CD4-positive, alpha-beta T cell treated with Interleukin-15 for 1 hour (primary cell): ENCODE measurements at regions not wholly inside any gene's neighbourhood (a gene's known extent, or its start where the extent isn't known, plus 50 kb on each side); places are given as distances from the start of the nearest gene placed in this dataset.
"Not testable (repeated sequence)": the region's sequence is repeated elsewhere in the genome, so short reads cannot be mapped to it uniquely, and the experiment has no call there.

Experiments
- DNase-seq: peaks from one replicate; pipeline ENCODE4 v3.0.0-alpha.2; 2020

DNA sequence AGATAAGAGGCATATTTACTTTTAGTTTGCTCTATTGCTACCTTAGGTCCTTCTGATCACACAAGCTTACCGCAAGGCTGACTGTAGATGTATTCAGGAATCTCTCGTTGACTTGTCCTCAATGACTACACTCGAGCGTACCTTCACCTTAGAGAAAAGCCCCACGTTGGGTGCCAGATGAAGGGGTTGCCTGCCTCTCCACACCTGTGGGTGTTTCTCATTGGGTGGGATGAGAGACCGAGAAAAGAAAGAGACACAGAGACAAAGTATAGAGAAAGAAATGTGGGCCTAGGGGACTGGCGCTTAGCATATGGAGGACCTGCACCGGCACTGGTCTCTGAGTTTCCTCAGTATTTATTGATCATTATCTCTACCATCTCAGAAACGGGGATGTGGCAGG is 51.8 kb downstream of the ASCL4 start:
- no peak for DNase-seq

DNA sequence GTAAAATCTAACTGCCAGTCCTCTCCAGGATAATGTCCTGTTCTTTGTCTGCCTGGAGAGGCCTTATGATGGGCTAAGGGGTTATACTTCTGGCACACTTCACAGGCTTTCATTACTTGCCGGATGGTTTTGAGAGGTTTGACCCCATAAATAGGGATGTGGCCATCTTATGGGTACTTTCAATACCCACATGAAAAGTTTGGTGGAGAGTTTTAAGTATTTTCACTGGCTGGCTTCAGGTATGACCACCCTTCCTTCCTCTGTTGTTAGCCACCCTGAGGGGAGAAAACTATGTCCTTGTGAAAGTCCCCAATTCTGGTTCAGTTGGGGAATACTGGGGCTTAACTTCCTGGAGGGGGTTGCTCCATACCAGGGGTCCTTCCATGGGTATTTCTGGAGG is 54.8 kb downstream of the ASCL4 start:
- no peak for DNase-seq

DNA sequence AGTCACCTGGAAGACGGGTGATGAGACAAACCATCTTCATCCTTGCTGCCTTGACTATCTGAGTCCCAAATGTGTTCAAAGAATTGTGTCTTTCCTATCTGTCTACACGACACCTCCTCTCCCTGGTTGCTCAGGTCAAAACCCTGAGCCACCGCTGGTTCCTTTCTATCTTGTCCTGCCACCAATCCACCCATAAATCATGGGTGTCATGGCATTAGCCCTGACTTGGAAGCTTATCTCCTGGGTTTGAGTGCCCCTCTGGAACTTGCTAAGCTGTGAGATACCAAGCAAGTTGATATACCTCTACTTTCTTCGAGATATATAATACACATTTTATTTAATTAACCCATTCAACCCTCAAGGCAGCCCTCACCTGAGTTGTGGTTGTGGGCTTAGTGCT is 57.9 kb downstream of the ASCL4 start:
- DNase-seq, result no peak

- no peak for DNase-seq
Measured at GRCh38 chr12:107840186-107840585, 65.7 kb downstream of the ASCL4 start.

DNA sequence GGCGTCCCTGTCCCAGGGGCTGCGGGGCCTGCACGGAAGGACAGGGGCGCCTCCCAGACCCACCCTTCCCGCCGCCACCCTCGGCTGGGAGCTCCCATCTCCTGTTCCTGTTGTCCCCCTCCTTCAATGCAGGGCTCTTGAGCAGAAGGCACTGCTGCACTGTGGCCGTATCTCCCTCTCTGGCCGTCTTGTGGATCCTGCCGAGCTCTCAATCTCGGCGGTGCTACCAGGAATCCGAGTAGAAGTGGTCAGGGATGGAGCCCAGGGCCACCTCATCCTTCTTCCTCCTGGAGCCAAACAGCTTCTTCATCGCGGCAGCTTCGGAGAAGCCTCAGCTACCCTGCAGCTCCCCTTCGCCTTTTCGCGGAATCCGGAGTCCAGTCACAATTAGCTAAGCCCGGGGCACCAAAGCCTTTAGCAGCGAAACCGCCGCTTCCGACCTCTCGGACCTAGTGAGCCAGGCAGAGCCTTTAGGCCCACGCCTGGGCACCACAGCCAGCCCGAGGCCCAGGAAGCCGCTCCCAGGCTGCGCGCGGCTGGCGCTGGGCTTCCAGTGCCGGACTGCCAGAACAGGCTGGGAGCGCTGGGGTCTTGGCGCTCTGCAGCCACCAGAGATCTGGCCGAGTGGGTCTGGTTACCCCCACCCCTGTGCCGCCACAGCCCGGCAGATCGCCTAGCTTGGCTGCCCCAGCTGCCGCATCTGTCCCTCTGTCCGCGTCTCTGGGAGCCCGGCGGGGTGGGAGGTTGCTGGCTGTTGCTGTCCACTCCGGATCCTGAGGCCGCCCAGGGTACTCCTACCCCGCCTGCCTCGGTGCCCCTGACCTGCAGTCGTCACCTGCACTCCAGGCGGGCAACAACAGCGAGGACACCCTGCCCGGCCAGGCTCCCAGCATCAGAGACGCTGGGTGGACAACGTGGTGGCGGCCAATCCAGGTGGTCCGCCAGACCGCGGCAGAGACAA is 69.1 kb downstream of the ASCL4 start:
- no peak for DNase-seq

DNA sequence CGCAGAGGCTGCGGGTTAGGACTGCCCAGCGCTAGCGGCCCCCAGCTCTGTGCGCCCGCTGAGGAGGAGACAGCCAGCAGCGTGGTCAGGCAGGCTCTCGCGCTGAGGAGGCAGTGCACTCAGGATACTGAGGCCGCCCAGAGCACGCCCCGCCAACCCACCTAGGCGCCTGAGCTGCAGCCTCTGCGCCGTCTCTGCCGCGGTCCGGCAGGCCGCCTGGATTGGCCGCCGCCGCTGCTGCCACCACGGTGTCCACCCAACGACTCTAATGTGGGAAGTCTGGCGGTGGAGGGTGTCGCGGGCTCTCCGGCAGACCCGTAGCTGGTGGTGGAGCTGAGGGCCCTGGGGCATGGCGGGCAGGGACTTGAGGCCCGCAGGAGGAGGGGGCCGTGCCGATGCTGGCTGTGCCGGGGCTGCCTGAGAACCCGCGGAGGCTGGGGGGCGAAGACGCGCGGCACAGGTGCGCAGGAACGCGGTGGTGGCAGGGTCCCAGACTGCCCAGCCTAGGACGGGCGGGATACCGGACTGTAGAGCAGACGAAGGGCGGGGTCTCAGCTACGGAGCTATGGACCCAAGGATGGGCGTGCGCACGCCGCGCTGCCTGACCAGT is 69.9 kb downstream of the ASCL4 start:
- DNase-seq, result no peak

DNA sequence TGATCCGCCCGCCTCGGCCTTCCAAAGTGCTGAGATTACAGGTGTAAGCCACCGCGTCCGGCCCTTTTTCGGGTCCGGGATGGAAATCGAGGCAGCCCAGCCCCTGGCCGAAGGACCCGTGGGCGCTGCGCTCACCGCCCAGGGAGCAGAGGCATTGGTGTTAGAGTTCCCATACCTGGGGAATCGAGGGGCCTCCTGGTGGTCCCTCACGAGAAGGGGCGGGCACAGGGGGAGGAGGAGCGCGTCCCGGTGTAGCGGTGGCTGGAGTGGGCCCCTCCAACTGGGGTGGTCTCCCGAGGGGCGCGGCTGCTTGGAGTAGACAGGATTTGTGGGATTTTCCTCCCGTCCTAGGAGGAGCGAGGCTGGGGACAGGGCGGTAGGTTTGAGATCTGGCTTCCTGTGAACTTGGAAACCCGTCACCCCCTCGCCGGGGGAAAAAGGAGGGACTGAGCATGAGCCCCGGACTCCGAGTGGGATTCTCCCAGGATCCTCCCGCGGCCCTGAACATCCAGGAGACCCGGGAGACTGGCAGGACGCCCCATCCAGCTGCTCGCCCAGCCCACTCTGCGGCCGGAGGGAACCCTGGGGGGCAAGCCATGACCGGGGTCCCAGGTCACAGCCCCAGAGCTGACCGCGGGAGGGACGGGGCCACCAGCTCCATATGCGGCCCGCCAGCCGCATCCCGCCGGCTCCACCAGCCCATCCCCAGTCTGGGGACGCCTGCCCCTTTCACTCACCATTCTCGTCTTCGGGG is 70.9 kb downstream of the ASCL4 start:
- DNase-seq, result no peak

DNA sequence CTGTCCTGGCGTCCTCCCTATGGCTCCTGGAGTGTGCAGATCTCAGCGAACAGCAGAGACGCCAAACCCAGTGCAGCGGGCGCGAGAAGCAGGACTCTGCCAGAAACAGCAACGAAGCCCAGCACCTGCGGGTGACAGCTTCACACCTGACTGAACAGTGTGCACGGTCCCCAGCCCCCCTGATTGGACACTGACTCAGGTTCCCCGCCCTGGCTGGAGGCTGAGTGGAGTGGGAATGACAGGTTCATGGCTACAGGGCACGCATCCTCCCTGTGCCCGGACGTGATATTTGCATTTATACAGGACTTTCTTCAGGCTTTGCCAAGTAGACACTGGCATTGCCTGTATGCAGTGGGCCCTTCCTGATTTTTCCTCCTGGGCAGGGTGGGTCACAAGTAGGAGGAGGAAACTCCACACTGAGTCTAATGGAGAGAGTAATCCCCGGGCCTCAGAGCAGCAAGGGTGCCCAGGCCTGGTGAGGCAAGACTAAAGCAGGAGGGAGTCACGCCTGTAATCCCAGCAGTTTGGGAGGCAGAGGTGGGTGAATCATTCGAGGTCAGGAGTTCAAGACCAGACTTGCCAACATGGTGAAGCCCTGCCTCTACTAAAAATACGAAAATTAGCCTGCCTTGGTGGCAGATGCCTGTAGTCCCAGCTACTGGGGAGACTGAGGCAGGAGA is 71.6 kb downstream of the ASCL4 start:
- DNase-seq, result no peak

GRCh38 chr12:107847430-107847829 is 72.9 kb downstream of the ASCL4 start:
- no peak for DNase-seq

DNA sequence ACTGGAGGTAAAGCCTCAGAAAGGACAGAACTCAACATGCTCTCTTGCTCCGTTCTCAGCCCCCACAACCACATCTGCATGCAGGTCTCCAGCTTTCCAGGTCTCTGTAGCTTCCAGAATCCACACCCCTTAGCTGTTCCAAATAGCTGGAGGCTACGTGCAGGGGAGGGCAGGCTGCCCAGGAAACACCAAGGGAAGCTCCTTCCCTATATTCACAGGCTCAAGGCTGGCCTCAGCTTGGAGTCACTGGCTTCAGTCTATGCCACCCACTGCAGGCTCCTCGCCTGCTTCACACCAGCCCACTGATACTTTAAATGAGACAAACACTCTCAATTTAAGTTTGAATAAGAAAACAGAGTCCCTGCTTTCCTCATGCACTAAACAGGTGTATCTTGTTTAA is 73.3 kb downstream of the ASCL4 start:
- no peak for DNase-seq

DNA sequence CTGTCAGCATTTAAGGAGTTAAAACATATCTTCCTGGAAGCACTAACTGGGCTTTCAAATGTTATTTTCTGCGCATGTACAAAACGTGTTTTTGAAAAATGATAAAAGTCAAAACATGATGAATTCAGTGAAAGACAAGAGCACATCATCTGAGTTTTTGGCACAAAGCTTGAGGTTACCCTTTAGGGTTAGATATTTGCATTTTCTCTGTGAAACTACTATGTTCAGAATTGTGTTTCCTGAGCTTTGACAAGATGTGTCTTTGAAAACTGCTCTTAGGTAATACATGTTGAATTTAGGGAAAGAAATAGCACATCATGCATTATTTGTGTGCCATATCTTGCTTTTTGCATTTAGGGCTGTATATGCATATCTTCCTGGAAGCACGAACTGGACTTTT is 79.0 kb downstream of the ASCL4 start:
- no peak for DNase-seq

DNA sequence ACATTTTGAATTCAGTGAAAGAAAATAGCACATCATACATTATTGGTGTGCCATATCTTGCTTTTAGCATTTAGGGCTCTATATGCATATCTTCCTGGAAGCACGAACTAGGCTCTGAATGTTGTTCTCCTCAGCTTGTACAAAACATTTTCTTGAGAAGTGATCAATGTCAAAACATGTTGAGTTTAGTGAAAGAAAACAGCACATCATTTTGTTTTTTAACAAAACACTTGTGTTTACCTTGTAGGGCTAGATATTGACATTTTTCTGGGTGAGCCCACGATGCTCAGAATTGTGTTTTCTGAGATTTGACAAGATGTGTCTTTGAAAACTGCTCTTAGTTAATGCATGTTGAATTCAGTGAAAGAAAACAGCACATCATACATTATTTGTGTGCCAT is 81.0 kb downstream of the ASCL4 start:
- no peak for DNase-seq

- no peak for DNase-seq
Measured at GRCh38 chr12:107856096-107856495, 81.6 kb downstream of the ASCL4 start.

GRCh38 chr12:107857191-107857590 is 82.7 kb downstream of the ASCL4 start:
- no peak for DNase-seq

DNA sequence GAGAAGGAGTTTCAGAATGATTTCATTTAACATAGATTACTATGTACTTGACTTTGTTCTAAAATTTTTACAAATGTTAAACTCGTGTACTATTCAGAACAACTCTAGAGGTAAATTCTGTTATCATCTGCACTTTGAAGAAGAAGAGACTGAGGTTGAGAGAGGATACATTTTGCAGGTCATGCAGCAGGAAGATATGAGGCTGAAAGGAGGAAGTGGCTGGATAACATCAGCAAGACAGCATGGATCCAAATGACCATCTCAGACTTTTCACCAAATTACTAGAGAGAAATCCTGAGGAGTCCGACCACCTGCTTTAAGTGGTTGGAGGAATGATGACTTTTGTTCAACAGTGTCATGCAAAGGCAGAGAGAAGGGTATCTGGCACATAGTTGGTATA is 84.9 kb downstream of the ASCL4 start:
- no peak for DNase-seq

- no peak for DNase-seq
Measured at GRCh38 chr12:107864235-107864634, 89.7 kb downstream of the ASCL4 start.

DNA sequence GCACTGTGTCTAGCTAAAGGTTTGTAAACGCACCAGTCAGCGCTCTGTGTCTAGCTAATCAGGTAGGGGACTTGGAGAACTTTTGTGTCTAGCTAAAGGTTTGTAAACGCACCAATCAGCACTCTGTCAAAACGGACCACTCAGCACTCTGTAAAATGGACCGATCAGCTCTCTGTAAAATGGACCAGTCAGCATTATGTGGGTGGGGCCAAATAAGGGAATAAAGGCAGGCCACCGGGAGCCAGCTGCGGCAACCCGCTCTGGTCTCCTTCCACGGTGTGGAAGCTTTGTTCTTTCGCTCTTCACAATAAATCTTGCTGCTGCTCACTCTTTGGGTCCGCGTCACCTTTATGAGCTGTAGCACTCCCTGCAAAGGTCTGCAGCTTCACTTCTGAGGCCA is 90.2 kb downstream of the ASCL4 start:
- not testable (repeated sequence) for DNase-seq

GRCh38 chr12:107873223-107873622 is 98.7 kb downstream of the ASCL4 start:
- DNase-seq, result no peak

DNA sequence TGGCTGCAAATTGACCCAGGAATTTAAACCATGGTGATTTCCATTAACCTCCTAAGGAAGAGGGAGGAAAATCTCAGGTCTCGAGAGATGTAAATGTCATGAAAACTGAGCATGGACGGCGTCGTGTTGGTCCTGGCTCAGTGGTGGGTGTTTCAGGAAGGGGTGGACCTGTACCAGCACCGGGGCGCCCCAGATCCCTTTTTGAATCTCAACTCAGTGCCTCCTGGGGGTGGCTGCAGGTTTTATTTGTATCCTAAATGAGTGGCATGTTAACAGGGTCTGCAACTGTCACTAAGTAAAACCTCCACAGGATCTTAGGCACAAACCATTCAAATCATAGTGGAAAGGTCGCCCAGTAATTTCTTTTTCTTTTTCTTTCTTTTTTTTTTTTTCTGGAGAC is 101.3 kb downstream of the ASCL4 start:
- no peak for DNase-seq

- peak; percentile 45 for DNase-seq
Measured at GRCh38 chr12:107884769-107885694, 110.5 kb downstream of the ASCL4 start.

DNA sequence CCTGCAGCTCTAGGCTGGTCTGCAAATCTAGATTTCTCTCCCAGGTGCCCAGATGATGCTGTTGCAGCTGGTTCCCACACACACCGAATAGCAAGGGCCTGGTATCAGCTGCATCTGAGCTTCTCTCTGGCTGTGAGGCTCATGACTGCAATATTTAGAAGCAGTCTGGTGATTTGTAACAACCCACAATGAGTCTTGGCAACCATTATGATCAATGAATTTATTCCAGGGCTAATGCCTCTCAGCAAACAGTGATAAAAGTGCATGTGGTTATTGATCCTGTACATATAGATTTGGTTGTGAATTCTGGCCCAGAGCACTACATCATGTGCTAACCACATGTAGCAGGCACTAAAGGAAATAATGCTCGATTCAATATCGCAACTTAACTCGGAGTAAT is 114.3 kb downstream of the ASCL4 start:
- no peak for DNase-seq

DNA sequence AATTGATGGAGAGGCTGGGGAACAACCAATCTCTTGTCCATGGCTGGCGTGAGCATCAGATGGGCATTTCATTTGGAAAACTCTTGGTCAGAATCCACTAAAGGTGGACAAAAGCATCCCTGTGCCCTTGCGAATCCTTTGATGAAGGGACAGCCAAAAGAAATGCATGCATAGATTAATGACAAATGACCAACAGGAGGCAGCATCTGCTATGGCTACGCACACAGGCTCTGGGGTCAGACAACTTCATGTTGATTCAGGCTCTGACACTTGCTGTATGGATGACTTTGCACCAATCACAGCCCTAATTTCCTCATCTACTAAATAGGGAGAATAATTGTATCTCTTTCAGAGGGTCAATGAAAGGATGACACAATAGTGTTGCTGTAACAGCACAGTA is 117.5 kb downstream of the ASCL4 start:
- DNase-seq, result no peak
